Esophagus muscularis mucosa (tissue), 4 donors: ENCODE measurements at regions not wholly inside any gene's neighbourhood (a gene's known extent, or its start where the extent isn't known, plus 50 kb on each side); places are given as distances from the start of the nearest gene placed in this dataset.
"Not testable (repeated sequence)": the region's sequence is repeated elsewhere in the genome, so short reads cannot be mapped to it uniquely, and the experiment has no call there.

ENCODE experiments used
- DNase-seq: peaks from one replicate; pipeline ENCODE4 v3.0.0-alpha.2; 2017; ENCODE audit errors: extremely low spot score
- H3K27ac ChIP-seq, 4 donors: fragments of 200-600 bp; sonication (generic); replicated peaks in 1 of 4; 1 replicate in 3 of 4; 2 replicates in 1 of 4; pipeline ENCODE4 v1.5.1; 2016 to 2019; ENCODE audit warnings: mild to moderate bottlenecking in 1 of 4
- H3K27me3 ChIP-seq, 4 donors: fragments of 200-600 bp; sonication (generic); one replicate each; pipeline versions ENCODE4 v1.5.1 to v1.6.0; 2016 to 2019
- H3K36me3 ChIP-seq, 4 donors: fragments of 200-600 bp; sonication (generic); one replicate each; pipeline ENCODE4 v1.5.1; 2016 to 2019
- H3K4me1 ChIP-seq, 4 donors: fragments of 200-600 bp; sonication (generic); one replicate each; pipeline ENCODE4 v1.5.1; 2016 to 2019
- H3K4me3 ChIP-seq, 4 donors: fragments of 200-600 bp; sonication (generic); 1 replicate in 2 of 4; 2 replicates in 2 of 4; pipeline ENCODE4 v1.5.1; 2016 to 2019; ENCODE audit warnings: mild to moderate bottlenecking in 4 of 4, moderate library complexity in 1 of 4
- H3K9me3 ChIP-seq, 4 donors: fragments of 200-600 bp; sonication (generic); 1 replicate in 3 of 4; 2 replicates in 1 of 4; pipeline ENCODE4 v1.5.1; 2016 to 2019
- CTCF ChIP-seq, 3 experiments: fragments of 200-600 bp in 2 of 3; fragments of 450-650 bp in 1 of 3; sonication (generic) in 2 of 3; IDR thresholded peaks; one replicate each; pipeline ENCODE4 v1.5.1; 2017 to 2019; ENCODE audit warnings: antibody characterized with exemption in 3 of 3, mild to moderate bottlenecking in 2 of 3, moderate library complexity in 1 of 3
- EP300 ChIP-seq: sonication (generic); formaldehyde crosslinking; IDR thresholded peaks from one replicate; pipeline ENCODE4 v1.6.1; 2017; ENCODE audit warnings: antibody characterized with exemption
- POLR2A ChIP-seq: fragments of 450-650 bp; IDR thresholded peaks from one replicate; pipeline ENCODE4 v1.6.1; 2017; ENCODE audit warnings: antibody characterized with exemption, moderate library complexity, mild to moderate bottlenecking, low read depth
- POLR2AphosphoS5 ChIP-seq, 2 donors: sonication (generic); formaldehyde crosslinking; IDR thresholded peaks; one replicate each; pipeline ENCODE4 v1.6.1; 2017; ENCODE audit warnings: antibody characterized with exemption in 2 of 2
- WGBS: methylation state at CpG from one replicate; pipeline ENCODE4 v1.1.5; 2018; 5-methylcytosine and 5-hydroxymethylcytosine counted together
- intact Hi-C: fragments of 100-400 bp; cut with DNase I; formaldehyde crosslinking; loops from one replicate; pipeline ENCODE4 v1.15.1; 2023

DNA sequence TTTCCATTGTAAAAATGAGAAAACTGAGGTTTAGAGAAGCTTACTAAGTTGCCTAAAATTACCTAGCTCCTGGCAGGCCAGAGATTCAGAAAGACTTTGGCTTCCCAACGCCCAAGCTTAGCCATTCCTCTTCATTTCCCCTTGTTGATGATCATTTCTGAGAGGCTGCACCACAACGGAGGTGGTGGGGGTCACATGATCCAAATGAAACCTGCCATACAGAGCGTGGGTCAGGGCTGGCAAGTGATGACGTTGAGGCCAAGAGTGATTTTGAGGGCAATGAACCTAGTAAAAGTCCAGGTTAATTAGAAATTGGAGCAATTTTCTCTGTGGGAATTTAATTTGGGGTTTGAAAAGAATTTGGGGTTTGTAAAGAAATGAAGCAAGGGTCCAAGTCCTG is 109.9 kb downstream of the TMEM182 start:
- H3K27ac ChIP-seq: no peak overlapping the region
- H3K36me3 ChIP-seq: no peaks in the 10 kb centered on the region
- no peaks in the 10 kb centered on the region for H3K4me1 ChIP-seq
- H3K27me3 ChIP-seq: no peaks in the 10 kb centered on the region
- 69% methylated on average over 4 of the region's 4 CpGs for WGBS
- no peak overlapping the region for H3K4me3 ChIP-seq
- intact Hi-C loops: no loop called here
- DNase-seq: no peak
- no peaks in the 10 kb centered on the region for H3K9me3 ChIP-seq
- no peak for TF ChIP-seq POLR2AphosphoS5 (IDR thresholded peaks at IDR 0.05)
- no peak for TF ChIP-seq CTCF (IDR thresholded peaks at IDR 0.05)
- no peak for TF ChIP-seq POLR2A
- TF ChIP-seq EP300: no peak

- DNase-seq: no peak
- Histone ChIP-seq H3K9me3 (no peaks in the 10 kb centered on the region), H3K27me3 (no peaks in the 10 kb centered on the region), H3K4me1 (no peaks in the 10 kb centered on the region), H3K36me3 (no peaks in the 10 kb centered on the region), H3K27ac (no peak overlapping the region), H3K4me3 (no peak overlapping the region)
- WGBS: 79% methylated on average over 2 of the region's 2 CpGs
- intact Hi-C loops: no loop called here
- TF ChIP-seq CTCF (IDR thresholded peaks at IDR 0.05): no peak
- no peak for TF ChIP-seq EP300
- no peak for TF ChIP-seq POLR2A
Measured at GRCh38 chr2:102872388-102872787, 110.6 kb downstream of the TMEM182 start.

GRCh38 chr2:102879513-102879912 is 117.7 kb downstream of the TMEM182 start:
- intact Hi-C loops, H3K36me3 ChIP-seq, H3K4me1 ChIP-seq, H3K27ac ChIP-seq, H3K4me3 ChIP-seq, H3K27me3 ChIP-seq, DNase-seq, H3K9me3 ChIP-seq: not testable (repeated sequence)
- WGBS: 93% methylated on average over 10 of the region's 13 CpGs

- Histone ChIP-seq H3K36me3 (no peaks in the 10 kb centered on the region), H3K4me3 (no peak overlapping the region), H3K27me3 (peaks cover 0 to 4% (median 0%) of the 10 kb centered on the region in 4 donors), H3K4me1 (no peaks in the 10 kb centered on the region), H3K9me3 (no peaks in the 10 kb centered on the region), H3K27ac (no peak overlapping the region)
- TF ChIP-seq POLR2A (no peak), POLR2AphosphoS5 (IDR thresholded peaks at IDR 0.05) (no peak), CTCF (IDR thresholded peaks at IDR 0.05) (no peak), EP300 (no peak)
- intact Hi-C loops: no loop called here
- DNase-seq: no peak
Measured at GRCh38 chr2:102880731-102881130, 118.9 kb downstream of the TMEM182 start.

GRCh38 chr2:102886216-102886893 is 124.5 kb downstream of the TMEM182 start:
- no peak for DNase-seq
- WGBS: 38% methylated on average over 3 of the region's 3 CpGs
- H3K4me1 ChIP-seq: no peaks in the 10 kb centered on the region
- H3K27ac ChIP-seq: no peak overlapping the region
- no peak overlapping the region for H3K4me3 ChIP-seq
- intact Hi-C loops: no loop called here
- H3K36me3 ChIP-seq: no peaks in the 10 kb centered on the region
- H3K9me3 ChIP-seq: no peaks in the 10 kb centered on the region
- H3K27me3 ChIP-seq: no peaks in the 10 kb centered on the region
- TF ChIP-seq POLR2AphosphoS5 (IDR thresholded peaks at IDR 0.05) (no peak), EP300 (no peak), CTCF (IDR thresholded peaks at IDR 0.05) (no peak), POLR2A (no peak)
